ENCODE measurements at regions not wholly inside any gene's neighbourhood (a gene's known extent, or its start where the extent isn't known, plus 50 kb on each side); places are given as distances from the start of the nearest gene placed in this dataset.

GRCh38 chr14:58807191-58807590 lies 169.4 kb downstream of the DACT1 start:
- H3K36me3 ChIP-seq (replicated peaks in 1 of 2): no peaks in the 10 kb centered on the region
- H3K4me1 ChIP-seq (replicated peaks in 1 of 2): peaks cover 5 to 28% of the 10 kb centered on the region in 2 donors
- no peak overlapping the region for H3K27ac ChIP-seq
- H3K9me3 ChIP-seq (replicated peaks in 1 of 3): no peaks in the 10 kb centered on the region
- no peaks in the 10 kb centered on the region for H3K27me3 ChIP-seq
- no peak for TF ChIP-seq POLR2A (IDR thresholded peaks at IDR 0.05)
- TF ChIP-seq CTCF (IDR thresholded peaks at IDR 0.05): no peak
- no peak overlapping the region for H3K4me3 ChIP-seq
- intact Hi-C loops (cut with DNase I): loop anchor here in 1 of 2 donors (5.0 kb wide), 1 partner anchor 70 kb away; no protein-coding TSS in a partner anchor
- DNase-seq: no peak

- peak overlapping the region in 3 of 5 donors; percentile 17 to 58 (median 25) for H3K27ac ChIP-seq
- H3K36me3 ChIP-seq (replicated peaks in 1 of 2): no peaks in the 10 kb centered on the region
- TF ChIP-seq CTCF (IDR thresholded peaks at IDR 0.05): no peak
- no peak for TF ChIP-seq POLR2A (IDR thresholded peaks at IDR 0.05)
- no peak overlapping the region for H3K4me3 ChIP-seq
- intact Hi-C loops (cut with DNase I): loop anchor here in 1 of 2 donors (5.0 kb wide), 1 partner anchor 72 kb away; no protein-coding TSS in a partner anchor
- DNase-seq: peak; percentile 56 to 87 (median 73)
- H3K9me3 ChIP-seq (replicated peaks in 1 of 3): no peaks in the 10 kb centered on the region
- H3K4me1 ChIP-seq (replicated peaks in 1 of 2): peaks cover 5 to 28% of the 10 kb centered on the region in 2 donors
- H3K27me3 ChIP-seq: no peaks in the 10 kb centered on the region
- WGBS, 4 donors: 15 to 30% (median 26%) methylated on average over 4 of the region's 4 CpGs
These were observed 171.1 kb downstream of the DACT1 start for GRCh38 chr14:58808828-58809227.

- Histone ChIP-seq H3K4me1 (replicated peaks in 1 of 2) (peaks cover 3 to 26% of the 10 kb centered on the region in 2 donors), H3K4me3 (no peak overlapping the region), H3K9me3 (replicated peaks in 1 of 3) (no peaks in the 10 kb centered on the region), H3K27ac (peak overlapping the region in 1 of 5 donors; percentile 58), H3K27me3 (no peaks in the 10 kb centered on the region), H3K36me3 (replicated peaks in 1 of 2) (no peaks in the 10 kb centered on the region)
- WGBS, 4 donors: 41 to 97% (median 92%) methylated on average over 1 of the region's 1 CpG
- no peak for TF ChIP-seq CTCF (IDR thresholded peaks at IDR 0.05)
- TF ChIP-seq POLR2A (IDR thresholded peaks at IDR 0.05): no peak
- intact Hi-C loops (cut with DNase I): loop anchor here in 1 of 2 donors (5.0 kb wide), 1 partner anchor 72 kb away; no protein-coding TSS in a partner anchor
- no peak for DNase-seq
These were observed 171.8 kb downstream of the DACT1 start for GRCh38 chr14:58809520-58809919.

- intact Hi-C loops (cut with DNase I): no loop called here
- H3K9me3 ChIP-seq (replicated peaks in 1 of 3): no peaks in the 10 kb centered on the region
- H3K4me3 ChIP-seq: no peak overlapping the region
- H3K36me3 ChIP-seq (replicated peaks in 1 of 2): no peaks in the 10 kb centered on the region
- peak in 4 of 7 donors; percentile 27 to 44 (median 32) for DNase-seq
- H3K27ac ChIP-seq: no peak overlapping the region
- TF ChIP-seq POLR2A (IDR thresholded peaks at IDR 0.05) (no peak), CTCF (IDR thresholded peaks at IDR 0.05) (no peak)
- peaks cover 0 to 23% of the 10 kb centered on the region in 2 donors for H3K4me1 ChIP-seq (replicated peaks in 1 of 2)
- WGBS, 4 donors: 38 to 57% (median 49%) methylated on average over 3 of the region's 3 CpGs
- no peaks in the 10 kb centered on the region for H3K27me3 ChIP-seq
These were observed 174.5 kb downstream of the DACT1 start for GRCh38 chr14:58812050-58812910.

Measured in adrenal gland (tissue), 9 donors.